ENCODE measurements at regions not wholly inside any gene's neighbourhood (a gene's known extent, or its start where the extent isn't known, plus 50 kb on each side); places are given as distances from the start of the nearest gene placed in this dataset.

DNA sequence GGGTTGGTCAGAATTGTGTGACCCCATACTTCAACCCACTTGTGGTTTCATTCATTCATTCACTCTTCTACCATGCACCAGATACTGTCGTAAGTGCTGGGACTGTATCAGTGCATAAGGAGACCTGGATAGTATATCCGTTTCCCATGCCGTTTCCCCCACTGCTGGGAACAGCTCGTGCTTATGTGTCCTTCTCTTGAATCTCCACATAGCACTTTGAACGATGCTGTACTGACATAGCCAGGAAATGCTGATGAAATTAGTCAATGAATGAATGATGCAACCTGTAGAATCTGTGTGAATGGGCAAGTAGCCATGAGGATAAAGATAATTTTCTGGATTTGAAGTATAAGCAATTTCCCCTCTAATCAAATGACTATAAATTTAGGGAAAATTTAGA lies 276.1 kb downstream of the BCL2 start:
- H3K4me3 ChIP-seq (ENCODE audit: low read depth, low read length): no peak overlapping the region
- TF ChIP-seq, protein P1, sequence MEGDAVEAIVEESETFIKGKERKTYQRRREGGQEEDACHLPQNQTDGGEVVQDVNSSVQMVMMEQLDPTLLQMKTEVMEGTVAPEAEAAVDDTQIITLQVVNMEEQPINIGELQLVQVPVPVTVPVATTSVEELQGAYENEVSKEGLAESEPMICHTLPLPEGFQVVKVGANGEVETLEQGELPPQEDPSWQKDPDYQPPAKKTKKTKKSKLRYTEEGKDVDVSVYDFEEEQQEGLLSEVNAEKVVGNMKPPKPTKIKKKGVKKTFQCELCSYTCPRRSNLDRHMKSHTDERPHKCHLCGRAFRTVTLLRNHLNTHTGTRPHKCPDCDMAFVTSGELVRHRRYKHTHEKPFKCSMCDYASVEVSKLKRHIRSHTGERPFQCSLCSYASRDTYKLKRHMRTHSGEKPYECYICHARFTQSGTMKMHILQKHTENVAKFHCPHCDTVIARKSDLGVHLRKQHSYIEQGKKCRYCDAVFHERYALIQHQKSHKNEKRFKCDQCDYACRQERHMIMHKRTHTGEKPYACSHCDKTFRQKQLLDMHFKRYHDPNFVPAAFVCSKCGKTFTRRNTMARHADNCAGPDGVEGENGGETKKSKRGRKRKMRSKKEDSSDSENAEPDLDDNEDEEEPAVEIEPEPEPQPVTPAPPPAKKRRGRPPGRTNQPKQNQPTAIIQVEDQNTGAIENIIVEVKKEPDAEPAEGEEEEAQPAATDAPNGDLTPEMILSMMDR (IDR thresholded peaks at IDR 0.05; ENCODE audit: control insufficient read depth, extremely low read depth, insufficient read depth): no peak
- no peak for DNase-seq (ENCODE audit: low read depth)

DNA sequence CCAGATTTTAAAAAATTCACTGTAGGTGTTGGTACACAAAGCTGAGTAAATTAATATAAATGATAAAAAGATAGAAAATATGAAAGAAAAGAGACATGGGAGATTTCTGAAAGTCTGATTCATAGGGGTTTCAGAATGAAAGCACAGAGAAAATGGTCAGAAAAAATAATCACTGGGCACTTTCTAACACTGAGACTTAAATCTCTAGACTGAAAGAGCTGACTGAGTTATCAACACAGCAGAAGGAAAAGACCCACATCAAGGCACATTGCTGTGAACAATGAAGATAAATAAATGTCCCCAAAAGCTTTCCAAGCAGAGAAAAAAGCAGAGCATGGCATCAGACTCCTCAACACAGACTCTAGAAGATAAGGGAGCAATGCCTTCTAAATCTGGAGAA lies 277.2 kb downstream of the BCL2 start:
- TF ChIP-seq, protein P1 (IDR thresholded peaks at IDR 0.05; ENCODE audit: control insufficient read depth, extremely low read depth, insufficient read depth): no peak
- H3K4me3 ChIP-seq (ENCODE audit: low read depth, low read length): no peak overlapping the region
- DNase-seq (ENCODE audit: low read depth): no peak

DNA sequence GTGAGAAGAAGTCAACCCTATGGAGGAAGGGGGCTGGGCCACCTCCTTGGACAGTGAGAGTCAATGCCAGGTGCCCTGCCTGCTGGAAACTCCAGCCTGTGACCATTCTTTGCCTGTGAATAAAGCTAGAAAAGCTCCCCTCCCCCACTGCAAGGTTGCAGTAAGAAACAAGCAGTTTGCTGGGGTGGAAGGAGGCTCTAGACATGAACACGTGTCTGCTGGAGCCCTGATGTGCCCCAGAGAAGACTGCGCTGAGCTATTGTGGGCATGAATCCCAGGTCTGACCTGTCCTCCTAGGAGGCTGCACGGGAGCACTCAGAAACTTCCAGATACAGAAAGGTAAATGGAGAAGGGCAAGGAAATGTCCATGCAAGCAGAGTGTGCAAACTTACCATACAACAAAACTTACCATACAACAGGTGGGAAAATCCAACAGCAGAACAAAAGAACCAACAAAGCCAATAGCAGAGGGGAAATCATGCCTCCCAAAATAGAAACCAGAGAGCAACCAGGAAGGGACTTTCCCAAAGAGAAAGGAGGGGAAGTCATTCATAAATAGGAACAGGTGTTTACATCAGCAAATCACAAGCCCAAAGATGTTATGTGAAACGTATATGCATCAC lies 278.7 kb downstream of the BCL2 start:
- no peak for DNase-seq (ENCODE audit: low read depth)
- TF ChIP-seq, protein P1 (IDR thresholded peaks at IDR 0.05; ENCODE audit: control insufficient read depth, extremely low read depth, insufficient read depth): no peak

DNA sequence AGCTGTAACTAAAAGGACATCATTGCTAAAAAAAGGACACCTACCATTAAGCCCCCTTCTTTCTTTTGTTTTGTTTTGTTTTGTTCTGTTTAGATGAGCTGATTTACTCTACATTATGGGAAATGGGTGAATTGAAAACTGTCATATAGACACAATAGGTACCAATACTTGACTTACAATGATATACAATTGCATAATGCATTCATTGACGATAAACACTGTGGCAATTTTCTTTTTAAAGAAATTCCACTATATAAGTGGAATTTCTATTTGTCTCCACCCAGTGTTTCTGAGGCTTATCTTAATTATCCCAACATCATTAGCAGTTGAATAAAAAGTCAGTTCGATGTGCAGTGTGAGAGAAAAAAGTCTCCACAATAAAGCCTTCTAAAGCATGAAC lies 282.1 kb downstream of the BCL2 start:
- DNase-seq (ENCODE audit: low read depth): no peak
- TF ChIP-seq, protein P1 (IDR thresholded peaks at IDR 0.05; ENCODE audit: control insufficient read depth, extremely low read depth, insufficient read depth): no peak
- no peak overlapping the region for H3K4me3 ChIP-seq (ENCODE audit: low read depth, low read length)

More for the DNA sequence above, 278.7 kb downstream of the BCL2 start:
- H3K4me3 ChIP-seq (ENCODE audit: low read depth, low read length): no peak overlapping the region

DNA sequence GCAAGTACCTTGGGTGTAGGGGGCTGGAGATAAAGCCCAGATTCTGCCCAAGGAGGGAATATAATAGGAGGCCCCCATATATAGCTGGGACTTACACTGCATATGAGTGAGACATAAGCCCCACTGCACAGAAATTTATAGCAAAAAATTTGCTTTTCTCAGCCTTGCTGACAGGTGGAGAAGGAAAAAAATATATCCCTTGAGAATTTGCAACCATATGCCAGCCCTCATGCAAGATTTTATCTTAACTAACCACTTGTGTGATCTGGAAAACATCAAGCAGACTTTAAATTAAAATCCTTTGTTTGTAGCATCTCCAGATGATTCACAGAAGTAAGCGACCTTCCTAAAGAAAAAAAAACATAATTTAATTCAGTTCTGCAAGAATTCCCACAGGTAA lies 288.2 kb downstream of the BCL2 start:
- no peak for DNase-seq (ENCODE audit: low read depth)
- no peak overlapping the region for H3K4me3 ChIP-seq (ENCODE audit: low read depth, low read length)
- TF ChIP-seq, protein P1 (IDR thresholded peaks at IDR 0.05; ENCODE audit: control insufficient read depth, extremely low read depth, insufficient read depth): no peak
